Ovary (tissue), 3 donors: ENCODE measurements at regions not wholly inside any gene's neighbourhood (a gene's known extent, or its start where the extent isn't known, plus 50 kb on each side); places are given as distances from the start of the nearest gene placed in this dataset.

ENCODE experiments used
- POLR2A ChIP-seq: fragments of 450-650 bp; IDR thresholded peaks from one replicate; pipeline ENCODE4 v1.6.1; 2017; ENCODE audit warnings: antibody characterized with exemption, mild to moderate bottlenecking, moderate library complexity
- TF ChIP-seq, protein P1 (sequence below), 3 donors: fragments of 450-650 bp in 2 of 3; fragments of 200-600 bp in 1 of 3; IDR thresholded peaks; one replicate each; pipeline versions ENCODE4 v1.5.1 to v1.8.0; 2016 to 2022; ENCODE audit warnings: antibody characterized with exemption in 3 of 3, mild to moderate bottlenecking in 1 of 3
- donor health status: DM: no; HTN: no; CAD: no.

GRCh38 chr21:16965424-16965823 lies 547.4 kb upstream of the CXADR start:
- TF ChIP-seq, protein P1, sequence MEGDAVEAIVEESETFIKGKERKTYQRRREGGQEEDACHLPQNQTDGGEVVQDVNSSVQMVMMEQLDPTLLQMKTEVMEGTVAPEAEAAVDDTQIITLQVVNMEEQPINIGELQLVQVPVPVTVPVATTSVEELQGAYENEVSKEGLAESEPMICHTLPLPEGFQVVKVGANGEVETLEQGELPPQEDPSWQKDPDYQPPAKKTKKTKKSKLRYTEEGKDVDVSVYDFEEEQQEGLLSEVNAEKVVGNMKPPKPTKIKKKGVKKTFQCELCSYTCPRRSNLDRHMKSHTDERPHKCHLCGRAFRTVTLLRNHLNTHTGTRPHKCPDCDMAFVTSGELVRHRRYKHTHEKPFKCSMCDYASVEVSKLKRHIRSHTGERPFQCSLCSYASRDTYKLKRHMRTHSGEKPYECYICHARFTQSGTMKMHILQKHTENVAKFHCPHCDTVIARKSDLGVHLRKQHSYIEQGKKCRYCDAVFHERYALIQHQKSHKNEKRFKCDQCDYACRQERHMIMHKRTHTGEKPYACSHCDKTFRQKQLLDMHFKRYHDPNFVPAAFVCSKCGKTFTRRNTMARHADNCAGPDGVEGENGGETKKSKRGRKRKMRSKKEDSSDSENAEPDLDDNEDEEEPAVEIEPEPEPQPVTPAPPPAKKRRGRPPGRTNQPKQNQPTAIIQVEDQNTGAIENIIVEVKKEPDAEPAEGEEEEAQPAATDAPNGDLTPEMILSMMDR (IDR thresholded peaks at IDR 0.05) = no peak
- TF ChIP-seq POLR2A = no peak
